Fibroblast of lung (primary cell): ENCODE measurements at regions not wholly inside any gene's neighbourhood (a gene's known extent, or its start where the extent isn't known, plus 50 kb on each side); places are given as distances from the start of the nearest gene placed in this dataset.

Experiments used
- EZH2 ChIP-seq: IDR thresholded peaks from 2 replicates; pipeline ENCODE4 v1.5.1; 2012; ENCODE audit warnings: low read length, control low read depth, mild to moderate bottlenecking; ENCODE audit errors: missing control alignments
- TF ChIP-seq, protein P1 (sequence below), 2 donors: IDR thresholded peaks in 1 of 2; conservative IDR thresholded peaks in 1 of 2; 1 replicate in 1 of 2; 2 replicates in 1 of 2; pipeline ENCODE4 v1.5.1; 2011 to 2012; ENCODE audit warnings: low read length in 2 of 2, control low read depth in 1 of 2, inconsistent platforms in 1 of 2, low read depth in 1 of 2, mild to moderate bottlenecking in 1 of 2

DNA sequence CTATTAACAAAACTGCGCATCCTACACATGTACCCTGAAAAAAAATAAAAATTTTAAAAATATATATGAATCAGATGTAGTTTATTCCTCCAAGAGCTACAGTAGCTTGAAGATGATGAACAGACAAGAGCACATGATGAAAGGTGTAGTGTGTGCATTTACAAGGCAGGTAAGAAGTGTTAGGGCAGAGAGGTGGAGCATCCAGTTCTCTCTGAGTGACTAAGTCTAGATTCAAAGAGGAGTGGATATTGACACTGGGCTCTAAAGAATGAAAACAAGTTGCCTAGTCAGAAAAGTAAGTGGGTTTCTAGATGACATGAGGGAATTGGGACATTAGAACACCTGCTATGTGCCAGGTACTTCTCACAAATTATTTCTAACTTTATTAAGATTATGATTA, 76.0 kb upstream of the CARD18 start:
- TF ChIP-seq, protein P1, sequence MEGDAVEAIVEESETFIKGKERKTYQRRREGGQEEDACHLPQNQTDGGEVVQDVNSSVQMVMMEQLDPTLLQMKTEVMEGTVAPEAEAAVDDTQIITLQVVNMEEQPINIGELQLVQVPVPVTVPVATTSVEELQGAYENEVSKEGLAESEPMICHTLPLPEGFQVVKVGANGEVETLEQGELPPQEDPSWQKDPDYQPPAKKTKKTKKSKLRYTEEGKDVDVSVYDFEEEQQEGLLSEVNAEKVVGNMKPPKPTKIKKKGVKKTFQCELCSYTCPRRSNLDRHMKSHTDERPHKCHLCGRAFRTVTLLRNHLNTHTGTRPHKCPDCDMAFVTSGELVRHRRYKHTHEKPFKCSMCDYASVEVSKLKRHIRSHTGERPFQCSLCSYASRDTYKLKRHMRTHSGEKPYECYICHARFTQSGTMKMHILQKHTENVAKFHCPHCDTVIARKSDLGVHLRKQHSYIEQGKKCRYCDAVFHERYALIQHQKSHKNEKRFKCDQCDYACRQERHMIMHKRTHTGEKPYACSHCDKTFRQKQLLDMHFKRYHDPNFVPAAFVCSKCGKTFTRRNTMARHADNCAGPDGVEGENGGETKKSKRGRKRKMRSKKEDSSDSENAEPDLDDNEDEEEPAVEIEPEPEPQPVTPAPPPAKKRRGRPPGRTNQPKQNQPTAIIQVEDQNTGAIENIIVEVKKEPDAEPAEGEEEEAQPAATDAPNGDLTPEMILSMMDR (conservative IDR thresholded peaks at IDR 0.05 in 1 of 2, IDR thresholded peaks at IDR 0.05 in 1 of 2; ENCODE audit: low read depth in 1 of 2, low read length in 2 of 2), result no peak
- TF ChIP-seq EZH2, result no peak
